NCI-H146 treated with DMSO at 0.1 percent for 48 hours (cell line): ENCODE measurements at regions not wholly inside any gene's neighbourhood (a gene's known extent, or its start where the extent isn't known, plus 50 kb on each side); places are given as distances from the start of the nearest gene placed in this dataset.
A peak's percentile ranks its signal among the peaks of the same experiment; 100 is the strongest.
"Not testable (repeated sequence)": the region's sequence is repeated elsewhere in the genome, so short reads cannot be mapped to it uniquely, and the experiment has no call there.

Experiments
- DNase-seq: peaks from one replicate; lab custom pipeline; 2025; ENCODE audit not compliant: unreplicated experiment; lab: John Stamatoyannopoulos, UW

DNA sequence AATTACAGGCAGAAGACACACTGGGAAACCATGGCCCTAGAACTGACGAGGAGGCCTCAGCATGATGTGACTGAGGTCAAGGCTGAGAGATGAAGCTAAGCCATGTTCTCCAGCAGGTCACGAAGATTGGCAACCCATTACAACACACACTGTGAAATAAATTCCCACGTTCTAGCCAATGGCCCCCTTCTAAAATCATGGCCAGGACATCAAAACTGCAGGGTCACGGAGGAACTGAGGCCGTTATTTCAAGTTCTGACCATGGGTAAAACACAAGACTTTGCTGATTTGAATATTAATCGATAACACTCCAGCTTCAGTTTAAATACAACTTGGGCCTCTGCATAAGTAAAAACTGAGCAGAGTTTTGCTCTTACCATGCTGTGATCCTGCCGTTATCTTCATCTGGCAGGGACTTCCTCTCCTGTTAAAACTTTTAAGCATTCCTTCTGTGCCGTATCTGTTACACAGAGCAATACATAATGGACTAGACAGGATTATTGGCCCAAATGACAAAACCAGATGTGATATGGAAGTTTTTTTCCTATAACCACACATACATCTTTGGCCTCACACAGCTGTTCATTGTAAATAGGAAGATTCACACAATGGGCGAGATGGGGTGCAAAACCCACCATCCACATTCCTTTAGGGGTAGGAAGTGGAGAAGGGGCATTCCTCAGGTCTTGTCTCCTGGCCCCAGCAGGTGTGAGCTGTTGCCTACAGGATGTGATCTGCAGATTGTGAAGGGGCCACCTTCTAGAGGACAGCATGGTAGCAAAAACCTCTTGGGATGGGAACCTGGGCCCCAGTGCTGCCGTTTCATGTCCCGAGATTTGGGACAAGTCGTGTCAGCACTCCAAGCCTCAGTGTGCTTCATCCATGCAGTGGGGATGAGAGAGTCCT, 207.4 kb downstream of the OPA1 start:
- DNase-seq = no peak

- no peak for DNase-seq
Measured at GRCh38 chr3:193801097-193801496, 208.1 kb downstream of the OPA1 start.

GRCh38 chr3:193803288-193803687, 210.3 kb downstream of the OPA1 start:
- peak; percentile 84 for DNase-seq

DNA sequence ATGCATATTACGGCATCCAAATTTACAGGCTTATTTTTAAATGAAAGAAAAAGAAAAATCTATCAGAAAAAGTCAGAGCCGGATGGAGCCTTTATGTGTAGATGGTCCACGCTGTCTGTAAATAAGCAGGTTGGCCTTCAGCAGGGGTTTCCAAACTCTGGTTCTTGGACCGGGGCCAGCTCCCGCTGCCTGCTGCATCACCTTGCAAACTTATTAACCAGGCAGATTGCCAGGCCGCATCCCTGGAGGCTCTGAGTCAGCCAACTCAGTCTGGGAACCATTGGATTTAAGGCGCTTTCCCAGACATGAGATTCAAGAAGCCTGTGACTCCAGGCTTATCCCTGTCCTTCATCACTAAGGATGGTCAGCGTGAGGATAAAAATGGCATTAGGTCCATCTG, 212.4 kb downstream of the OPA1 start:
- peak; percentile 91 for DNase-seq

DNA sequence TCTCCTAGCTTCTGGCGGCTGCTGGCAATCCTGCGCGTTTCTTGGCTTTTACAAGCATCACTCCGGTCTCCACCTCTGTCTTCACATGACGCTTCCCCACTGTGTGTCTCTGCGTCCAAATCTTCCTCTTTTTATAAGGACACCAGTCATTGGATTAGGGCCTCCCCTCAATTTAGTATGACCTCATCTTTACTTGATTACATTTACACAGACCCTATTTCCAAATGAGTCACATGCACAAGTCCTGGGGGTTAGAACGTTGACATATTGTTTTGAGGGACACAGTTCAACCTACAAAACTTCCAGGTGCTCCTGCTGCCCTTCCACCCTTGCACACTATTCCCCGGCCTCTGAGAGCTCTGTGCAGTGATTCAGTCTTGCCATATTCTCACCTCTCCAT, 215.3 kb downstream of the OPA1 start:
- no peak for DNase-seq

DNA sequence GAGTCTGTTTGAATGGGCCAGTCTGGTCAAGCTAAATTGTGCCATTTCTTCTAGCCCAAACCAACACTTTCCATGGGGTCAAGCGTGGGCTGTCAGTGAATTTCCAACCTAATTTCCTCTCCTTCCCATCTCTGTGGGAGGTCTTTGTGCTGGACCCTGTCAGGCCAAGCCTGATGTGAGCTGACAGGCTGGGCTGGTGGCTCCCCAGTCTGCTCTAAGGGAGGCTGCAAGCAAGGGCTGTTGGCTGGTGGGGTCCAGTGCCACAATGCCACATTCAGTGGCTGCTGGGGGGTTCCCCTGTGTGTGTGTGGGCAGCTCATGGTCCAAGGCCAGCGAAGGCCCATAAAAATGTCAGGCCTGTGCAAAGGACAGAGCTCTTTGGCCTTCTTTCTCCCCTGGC, 216.1 kb downstream of the OPA1 start:
- no peak for DNase-seq

DNA sequence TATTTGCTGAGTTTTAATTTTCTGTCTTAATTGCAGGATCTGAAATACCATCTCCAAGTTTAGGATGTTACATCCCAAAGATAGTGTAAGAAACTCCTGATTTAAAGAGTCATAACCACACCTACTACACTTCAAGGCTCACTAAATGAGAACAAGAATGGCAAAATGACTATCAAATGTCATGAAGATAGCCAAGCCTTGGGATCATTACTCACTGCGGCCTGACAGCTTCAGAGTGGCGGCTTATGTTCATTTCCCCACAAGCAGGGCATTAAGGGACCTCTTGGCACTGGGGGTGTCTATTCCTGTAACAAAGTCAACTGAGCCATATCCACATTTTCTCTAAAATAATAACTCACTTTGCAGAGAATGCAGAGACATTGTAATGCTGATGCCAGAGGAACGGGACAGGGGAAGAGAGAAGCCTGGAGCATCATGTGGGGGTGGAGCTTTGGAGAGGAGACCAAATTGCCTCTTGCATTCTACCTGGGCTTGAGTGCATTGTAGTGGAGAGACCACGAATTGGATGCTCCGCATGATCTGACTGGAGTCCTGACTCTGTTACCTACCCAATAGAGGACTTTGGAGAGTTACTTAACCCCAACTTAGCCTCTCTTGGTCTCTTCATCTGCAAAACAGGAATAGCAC, 219.2 kb downstream of the OPA1 start:
- DNase-seq = no peak

DNA sequence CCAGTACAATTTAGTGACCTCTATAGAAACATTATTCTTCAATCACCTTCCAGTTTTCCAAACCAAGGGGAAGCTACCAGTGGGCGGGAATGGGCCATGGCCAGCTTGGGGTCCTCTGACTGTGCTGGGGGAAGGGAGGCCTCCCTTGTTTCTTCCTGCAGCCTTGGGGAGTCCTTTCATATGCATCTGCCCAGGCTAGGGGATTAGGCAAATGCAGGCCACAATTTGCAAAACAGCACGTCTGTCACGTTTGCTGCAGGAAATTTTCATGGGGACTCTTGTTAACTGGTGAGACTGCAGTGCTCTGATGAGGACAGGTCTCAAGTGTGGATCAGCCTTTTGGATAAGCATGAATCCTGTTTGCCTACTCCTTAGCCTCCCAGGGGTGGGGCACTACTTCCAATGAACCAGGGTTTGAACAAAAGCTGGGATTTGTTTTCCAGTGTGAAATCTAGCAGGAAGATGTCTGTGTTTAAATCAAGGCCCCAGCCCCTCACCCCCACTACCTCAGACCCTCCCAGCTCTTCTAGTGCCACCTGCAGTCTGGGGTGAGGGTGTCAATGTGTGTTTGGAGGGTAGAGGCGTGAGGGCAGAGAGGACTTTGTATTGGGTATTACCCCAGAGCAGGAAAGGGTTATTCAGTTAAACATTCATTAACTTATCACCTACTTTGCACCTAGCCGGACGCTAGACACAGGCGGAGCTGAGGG, 219.9 kb downstream of the OPA1 start:
- no peak for DNase-seq

DNA sequence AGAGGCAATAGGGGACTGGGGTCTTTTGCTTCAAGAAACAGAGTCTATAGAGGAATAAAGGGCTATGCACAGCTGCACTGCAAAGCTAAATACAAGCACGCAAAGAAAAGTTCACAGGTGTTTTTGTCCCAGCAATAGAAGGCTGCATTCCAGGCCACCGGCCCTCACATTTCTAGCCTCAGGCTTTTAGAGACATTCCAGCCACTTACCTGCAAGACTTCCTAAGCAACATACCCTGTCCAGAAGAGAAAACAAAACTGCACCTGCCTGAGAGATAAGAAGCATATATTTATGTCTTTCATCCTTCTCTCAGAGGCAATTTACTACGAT, 220.5 kb downstream of the OPA1 start:
- no peak for DNase-seq

GRCh38 chr3:193814166-193814892, 221.3 kb downstream of the OPA1 start:
- DNase-seq = no peak

GRCh38 chr3:193815246-193816027, 222.4 kb downstream of the OPA1 start:
- no peak for DNase-seq

DNA sequence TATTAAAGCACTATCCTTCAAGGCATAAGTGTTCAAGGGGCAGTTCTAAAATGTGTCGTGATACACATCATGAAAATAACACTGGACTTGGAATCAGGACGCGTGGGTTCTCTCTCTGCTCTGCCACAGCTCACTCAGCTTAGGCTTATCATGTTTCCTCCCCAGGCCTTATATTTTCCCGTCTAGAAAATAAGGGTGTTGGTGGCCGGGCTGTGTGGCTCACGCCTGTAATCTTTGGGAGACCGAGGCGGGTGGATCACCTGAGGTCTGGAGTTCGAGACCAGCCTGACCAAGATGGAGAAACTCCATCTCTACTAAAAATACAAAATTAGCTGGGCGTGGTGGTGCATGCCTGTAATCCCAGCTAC, 223.0 kb downstream of the OPA1 start:
- DNase-seq = no peak

DNA sequence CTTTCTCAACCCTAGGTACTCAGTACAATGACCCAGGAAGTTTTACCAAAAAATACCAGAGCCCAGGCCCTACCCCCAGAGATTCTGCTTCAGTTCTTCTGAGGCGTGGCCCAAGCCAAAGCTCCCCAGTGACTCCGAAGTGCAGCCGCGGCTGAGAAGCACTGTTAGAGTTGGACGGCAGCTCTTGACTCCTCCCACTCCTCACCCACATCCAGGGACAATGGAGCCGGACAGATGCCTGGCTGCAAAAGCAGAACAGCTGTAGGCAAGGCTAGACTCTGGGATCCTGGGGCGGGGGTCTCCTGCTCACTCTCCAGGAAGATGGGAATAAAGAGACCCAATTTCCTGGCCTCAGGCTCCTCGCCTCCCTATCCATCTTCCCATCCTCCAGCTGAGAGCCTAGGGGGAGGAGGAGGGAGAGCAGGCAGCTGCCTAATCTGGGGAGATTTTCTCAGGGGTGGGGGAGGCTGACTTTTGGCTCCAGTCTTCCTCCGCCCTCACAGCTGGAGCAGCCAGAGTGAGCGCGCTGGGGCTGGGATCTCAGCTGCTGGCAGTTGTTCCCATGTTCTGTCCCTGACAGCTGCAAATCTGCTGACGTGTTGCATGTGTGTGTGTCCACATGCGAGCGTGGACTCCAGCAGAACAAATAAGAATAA, 223.8 kb downstream of the OPA1 start:
- peak; percentile 95 for DNase-seq

GRCh38 chr3:193819117-193820010, 226.4 kb downstream of the OPA1 start:
- peak; percentile 72 for DNase-seq

DNA sequence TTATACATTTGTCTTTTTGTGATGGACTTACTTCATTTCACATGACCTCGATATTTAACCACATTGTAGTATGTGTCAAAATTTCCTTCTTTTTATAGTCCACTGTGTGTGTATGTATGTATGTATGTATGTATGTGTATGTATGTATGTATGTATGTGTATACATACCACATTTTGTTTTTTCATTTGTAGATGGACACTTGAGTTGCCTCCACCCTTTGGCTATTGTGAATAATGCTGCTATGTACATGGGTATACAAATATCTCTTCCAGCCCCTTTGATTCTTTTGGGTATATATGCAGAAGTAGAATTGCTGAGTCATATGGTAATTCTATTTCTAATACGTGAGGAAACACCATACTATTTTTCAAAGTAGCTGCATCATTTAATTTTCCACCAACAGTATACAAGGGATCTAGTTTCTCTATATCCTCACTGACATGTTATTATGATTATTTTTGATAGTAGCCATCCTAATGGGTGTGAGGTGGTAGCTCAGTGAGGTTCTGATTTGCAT, 228.2 kb downstream of the OPA1 start:
- DNase-seq = no peak

DNA sequence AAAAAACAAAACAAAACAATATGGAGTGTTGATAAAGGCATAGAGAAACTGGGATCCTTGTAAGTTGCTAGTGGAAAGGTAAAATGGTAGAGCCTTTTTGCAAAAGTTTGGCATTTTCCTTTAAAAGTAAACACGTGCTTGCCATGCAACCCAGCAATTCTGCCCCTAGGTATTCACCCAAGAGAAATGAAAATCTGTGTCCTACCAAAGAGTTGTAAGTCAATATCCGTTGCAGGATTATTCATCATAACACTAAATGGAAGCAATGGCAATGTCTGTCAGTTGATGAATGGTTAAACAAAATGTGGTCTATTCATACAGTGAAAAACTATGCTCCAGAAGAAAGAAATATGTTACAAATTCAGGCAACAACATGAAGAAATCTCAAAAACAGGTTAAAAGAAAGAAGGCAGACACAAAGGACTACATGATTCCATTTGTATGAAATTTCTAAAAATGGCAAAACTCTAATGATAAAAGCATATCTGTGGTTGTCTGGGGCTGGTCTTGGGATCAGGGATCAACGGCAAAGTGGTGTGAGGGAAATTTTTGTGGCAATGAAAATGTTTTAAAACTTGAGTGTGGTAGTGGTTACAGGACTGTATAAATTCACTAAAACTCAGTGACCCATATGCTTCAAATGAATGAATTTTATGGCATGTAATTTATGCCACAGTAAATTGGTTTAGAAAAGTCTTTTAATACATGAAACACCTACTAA, 229.6 kb downstream of the OPA1 start:
- DNase-seq = no peak

GRCh38 chr3:193823213-193823605, 230.2 kb downstream of the OPA1 start:
- not testable (repeated sequence) for DNase-seq

DNA sequence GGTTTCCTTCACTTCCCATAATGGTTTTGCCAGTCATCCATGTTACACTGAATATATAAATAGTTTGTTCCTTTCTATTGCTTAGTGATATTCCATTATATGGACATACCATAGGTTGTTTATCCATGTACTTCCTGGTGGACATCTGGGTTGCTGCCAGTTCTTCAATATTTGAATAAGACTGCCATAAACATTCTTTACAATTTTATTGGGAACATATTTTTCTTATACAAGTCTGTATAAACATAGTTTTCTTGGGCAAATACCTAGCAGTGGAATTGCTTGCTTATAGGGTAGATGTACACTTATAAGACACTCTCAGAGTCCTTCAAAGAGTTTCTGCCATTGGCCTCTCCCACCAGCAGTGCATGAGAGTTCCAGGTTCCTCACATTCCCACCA, 231.4 kb downstream of the OPA1 start:
- no peak for DNase-seq
